IMR-90 (cell line): ENCODE measurements at regions not wholly inside any gene's neighbourhood (a gene's known extent, or its start where the extent isn't known, plus 50 kb on each side); places are given as distances from the start of the nearest gene placed in this dataset.

Experiments
- ATAC-seq: fragments of 200-7000 bp; cut with Tn5 transposase; 2 replicates; pipeline ENCODE4 v1.9.1; 2020; ENCODE audit warnings: low read depth, mild to moderate bottlenecking, moderate library complexity
- BruUV-seq: library from RNA; stranded (reverse); fragments of 400-500 nt; replicated peaks from 2 replicates; lab custom pipeline; 2021; lab: Mats Ljungman, UMichigan
- CTCF ChIA-PET: fragments of 300-600 bp; formaldehyde crosslinking; extraction: SDS; loops from one replicate; lab custom pipeline; 2021; ENCODE audit warnings: antibody characterized with exemption; lab: Yijun Ruan, JAX
- POLR2A ChIA-PET: fragments of 300-600 bp; sonication (Branson Sonifier 250); formaldehyde crosslinking; loops from one replicate; lab custom pipeline; 2022; ENCODE audit warnings: antibody characterized with exemption; ENCODE audit not compliant: unreplicated experiment; lab: Charles Lee
- DNase-seq: peaks from one replicate; pipeline ENCODE4 v3.0.0; 2013
- H2AFZ ChIP-seq: replicated peaks from 2 replicates; pipeline ENCODE3; 2013; ENCODE audit warnings: low read length, mild to moderate bottlenecking; ENCODE audit not compliant: poor library complexity
- H2AK5ac ChIP-seq: 2 replicates; pipeline ENCODE4 v1.6.1; 2013; ENCODE audit warnings: low read depth, low read length, inconsistent platforms
- H2AK9ac ChIP-seq: replicated peaks from 2 replicates; pipeline ENCODE3; 2013; ENCODE audit warnings: mild to moderate bottlenecking, low read depth, low read length, moderate library complexity; ENCODE audit not compliant: poor library complexity
- H2BK120ac ChIP-seq: 2 replicates; pipeline ENCODE4 v1.6.1; 2013; ENCODE audit warnings: low read depth, low read length, inconsistent platforms
- H2BK15ac ChIP-seq: 3 replicates; pipeline ENCODE4 v1.6.1; 2013; ENCODE audit warnings: low read depth, low read length, inconsistent platforms
- H2BK20ac ChIP-seq: 2 replicates; pipeline ENCODE4 v1.6.1; 2013; ENCODE audit warnings: low read depth, mild to moderate bottlenecking, inconsistent platforms, low read length, moderate library complexity
- H2BK5ac ChIP-seq: 2 replicates; pipeline ENCODE4 v1.6.1; 2013; ENCODE audit warnings: mild to moderate bottlenecking, low read depth, low read length, inconsistent platforms; ENCODE audit not compliant: poor library complexity, severe bottlenecking
- H3K14ac ChIP-seq: replicated peaks from 2 replicates; pipeline ENCODE4 v1.6.1; 2013; ENCODE audit warnings: low read depth, low read length, inconsistent platforms
- H3K18ac ChIP-seq: 2 replicates; pipeline ENCODE4 v1.6.1; 2013; ENCODE audit warnings: low read depth, low read length, control low read depth
- H3K23ac ChIP-seq: 2 replicates; pipeline ENCODE4 v1.6.1; 2013; ENCODE audit warnings: low read depth, low read length, inconsistent platforms
- H3K27ac ChIP-seq: 2 replicates; pipeline ENCODE4 v1.5.1; 2013; ENCODE audit warnings: mild to moderate bottlenecking, control low read depth, low read length; ENCODE audit not compliant: insufficient read depth
- H3K27me3 ChIP-seq: 2 replicates; pipeline ENCODE4 v1.6.1; 2013; ENCODE audit warnings: low read length; ENCODE audit not compliant: control insufficient read depth, insufficient read depth
- H3K36me3 ChIP-seq: 2 replicates; pipeline ENCODE4 v1.6.1; 2013; ENCODE audit warnings: low read length, mixed read lengths; ENCODE audit not compliant: control insufficient read depth, insufficient read depth
- H3K4ac ChIP-seq: 2 replicates; pipeline ENCODE4 v1.6.1; 2013; ENCODE audit warnings: low read depth, low read length, inconsistent platforms
- H3K4me1 ChIP-seq: 2 replicates; pipeline ENCODE4 v1.6.1; 2013; ENCODE audit warnings: low read length, mixed read lengths; ENCODE audit not compliant: control insufficient read depth, insufficient read depth
- H3K4me2 ChIP-seq: 2 replicates; pipeline ENCODE4 v1.6.1; 2013; ENCODE audit warnings: low read depth, mild to moderate bottlenecking, control low read depth, low read length, moderate library complexity
- H3K4me3 ChIP-seq: 2 replicates; pipeline ENCODE4 v1.5.1; 2013; ENCODE audit warnings: low read depth, mild to moderate bottlenecking, control low read depth, low read length, moderate library complexity; ENCODE audit not compliant: insufficient read depth
- H3K56ac ChIP-seq: 2 replicates; pipeline ENCODE4 v1.6.1; 2013; ENCODE audit warnings: low read length, inconsistent platforms; ENCODE audit not compliant: insufficient read depth; ENCODE audit errors: extremely low read depth
- H3K79me1 ChIP-seq, 2 experiments: 2 replicates each; pipeline ENCODE4 v1.6.1; 2013; ENCODE audit warnings: low read length in 2 of 2, inconsistent platforms in 1 of 2, low read depth in 1 of 2
- H3K9ac ChIP-seq: 2 replicates; pipeline ENCODE4 v1.6.1; 2013; ENCODE audit warnings: low read depth, low read length, control low read depth
- H3K9me1 ChIP-seq: 2 replicates; pipeline ENCODE4 v1.6.1; 2013; ENCODE audit warnings: low read length, inconsistent platforms; ENCODE audit not compliant: insufficient read depth
- H3K9me3 ChIP-seq: 2 replicates; pipeline ENCODE4 v1.6.1; 2013; ENCODE audit warnings: low read length; ENCODE audit not compliant: control insufficient read depth, insufficient read depth
- H4K20me1 ChIP-seq: 2 replicates; pipeline ENCODE4 v1.6.1; 2013; ENCODE audit warnings: low read length, inconsistent platforms; ENCODE audit not compliant: insufficient read depth
- H4K5ac ChIP-seq: 2 replicates; pipeline ENCODE4 v1.6.1; 2013; ENCODE audit warnings: mild to moderate bottlenecking, low read depth, low read length, control low read depth
- H4K8ac ChIP-seq, 2 experiments: 2 replicates each; pipeline ENCODE4 v1.6.1; 2013; ENCODE audit warnings: low read depth in 2 of 2, low read length in 2 of 2, control low read depth in 1 of 2, inconsistent platforms in 1 of 2
- H4K91ac ChIP-seq: 2 replicates; pipeline ENCODE4 v1.6.1; 2013; ENCODE audit warnings: low read depth, low read length, inconsistent platforms; ENCODE audit not compliant: insufficient read depth
- BHLHE40 ChIP-seq: fragments of 150-350 bp; IDR thresholded peaks from 2 replicates; pipeline ENCODE4 v1.6.1; 2016; ENCODE audit warnings: mild to moderate bottlenecking, low read depth, low read length
- CHD1 ChIP-seq: IDR thresholded peaks from 2 replicates; pipeline ENCODE4 v1.6.1; 2012; ENCODE audit warnings: low read depth, low read length, improper control_type of control experiment
- CTCF ChIP-seq: conservative IDR thresholded peaks from 2 replicates; pipeline ENCODE4 v1.5.1; 2012; ENCODE audit warnings: mild to moderate bottlenecking, low read depth, low read length, improper control_type of control experiment
- FOS ChIP-seq: fragments of 150-350 bp; IDR thresholded peaks from 2 replicates; pipeline ENCODE4 v1.6.1; 2016; ENCODE audit warnings: low read depth, low read length
- MAZ ChIP-seq: IDR thresholded peaks from 2 replicates; pipeline ENCODE4 v1.6.1; 2012; ENCODE audit warnings: low read depth, mild to moderate bottlenecking, low read length, improper control_type of control experiment, moderate library complexity, borderline replicate concordance
- MXI1 ChIP-seq: IDR thresholded peaks from 2 replicates; pipeline ENCODE4 v1.6.1; 2012; ENCODE audit warnings: low read depth, mild to moderate bottlenecking, low read length, moderate library complexity, borderline replicate concordance
- NFE2L2 ChIP-seq: fragments of 150-350 bp; IDR thresholded peaks from 2 replicates; pipeline ENCODE4 v1.6.1; 2016; ENCODE audit warnings: low read depth, mild to moderate bottlenecking, low read length
- POLR2A ChIP-seq: IDR thresholded peaks from 2 replicates; pipeline ENCODE4 v1.6.1; 2012; ENCODE audit warnings: mild to moderate bottlenecking, low read depth, low read length
- RAD21 ChIP-seq: IDR thresholded peaks from 2 replicates; pipeline ENCODE4 v1.6.1; 2012; ENCODE audit warnings: low read length, improper control_type of control experiment
- RCOR1 ChIP-seq: IDR thresholded peaks from 2 replicates; pipeline ENCODE4 v1.6.1; 2012; ENCODE audit warnings: mild to moderate bottlenecking, low read length, improper control_type of control experiment; ENCODE audit not compliant: insufficient replicate concordance
- SMC3 ChIP-seq: fragments of 150-350 bp; IDR thresholded peaks from 2 replicates; pipeline ENCODE4 v1.6.1; 2016; ENCODE audit warnings: low read depth, mild to moderate bottlenecking, antibody characterized with exemption, low read length, moderate library complexity
- WGBS, 2 experiments: methylation state at CpG; one replicate each; pipeline versions ENCODE4 v1.1.5 to v1.1.7; 2013; ENCODE audit warnings: missing lambda C conversion rate in 2 of 2; ENCODE audit not compliant: insufficient read length in 1 of 2; ENCODE audit errors: extremely low coverage in 2 of 2; 5-methylcytosine and 5-hydroxymethylcytosine counted together
- dilution Hi-C: fragments of 300-500 bp; cut with HindIII; formaldehyde crosslinking; loops from one replicate; pipeline ENCODE4 v1.14.3; 2018; ENCODE audit warnings: low sequenced_read_pairs; ENCODE audit not compliant: unreplicated experiment
- in situ Hi-C: fragments of 300-500 bp; cut with MboI; formaldehyde crosslinking; loops from 3 replicates; pipeline ENCODE4 v1.14.3; 2019; ENCODE audit warnings: low sequenced_read_pairs, inconsistent platforms, mixed read lengths
- intact Hi-C: fragments of 100-400 bp; cut with micrococcal nuclease; formaldehyde crosslinking; loops from 2 replicates; pipeline ENCODE4 v1.10.0; 2022
- TF ChIP-seq, protein P1 (sequence below): fragments of 150-350 bp; IDR thresholded peaks from 2 replicates; pipeline ENCODE4 v1.6.1; 2016; ENCODE audit warnings: low read depth, mild to moderate bottlenecking, low read length, moderate library complexity, borderline replicate concordance
- TF ChIP-seq, protein P2 (sequence below): fragments of 150-350 bp; IDR thresholded peaks from 2 replicates; pipeline ENCODE4 v1.6.1; 2017; ENCODE audit warnings: mild to moderate bottlenecking, antibody characterized with exemption, low read length, low read depth

DNA sequence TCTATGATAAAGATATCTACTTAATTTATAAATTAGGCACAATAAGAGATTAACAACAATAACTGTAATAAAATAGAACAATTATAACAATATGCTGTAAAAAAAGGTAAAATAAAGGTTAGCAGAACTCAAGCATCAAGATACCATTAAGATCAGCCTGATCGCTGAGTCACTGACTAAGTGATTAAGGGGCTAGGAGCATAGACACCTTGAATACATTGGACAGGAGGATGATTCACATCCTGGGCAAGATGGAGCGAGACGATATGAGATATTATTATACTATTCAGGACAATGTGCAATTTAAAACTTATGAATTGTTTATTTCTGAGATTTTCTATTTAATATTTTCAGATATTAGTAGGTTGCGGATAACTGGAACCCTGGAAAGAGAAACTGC is 1277.8 kb upstream of the ZEB2 start:
- no peak overlapping the region for H2BK120ac ChIP-seq
- H3K4me3 ChIP-seq = no peak overlapping the region
- H2BK15ac ChIP-seq = no peak overlapping the region
- POLR2A ChIA-PET = no interaction called here
- dilution Hi-C loops (no loop called here), intact Hi-C loops (no loop called here), in situ Hi-C loops (no loop called here)
- DNase-seq = no peak
- no peak overlapping the region for H2BK20ac ChIP-seq
- no peak overlapping the region for H3K18ac ChIP-seq
- no peaks in the 10 kb centered on the region for H4K20me1 ChIP-seq
- H4K8ac ChIP-seq = no peak overlapping the region
- H3K23ac ChIP-seq = no peak overlapping the region
- no peaks in the 10 kb centered on the region for H3K9me1 ChIP-seq
- TF ChIP-seq MAZ (no peak), RAD21 (no peak), SMC3 (no peak), NFE2L2 (no peak), FOS (no peak), POLR2A (no peak), CHD1 (no peak), BHLHE40 (no peak), CTCF (no peak), RCOR1 (no peak), MXI1 (no peak)
- TF ChIP-seq, protein P1, sequence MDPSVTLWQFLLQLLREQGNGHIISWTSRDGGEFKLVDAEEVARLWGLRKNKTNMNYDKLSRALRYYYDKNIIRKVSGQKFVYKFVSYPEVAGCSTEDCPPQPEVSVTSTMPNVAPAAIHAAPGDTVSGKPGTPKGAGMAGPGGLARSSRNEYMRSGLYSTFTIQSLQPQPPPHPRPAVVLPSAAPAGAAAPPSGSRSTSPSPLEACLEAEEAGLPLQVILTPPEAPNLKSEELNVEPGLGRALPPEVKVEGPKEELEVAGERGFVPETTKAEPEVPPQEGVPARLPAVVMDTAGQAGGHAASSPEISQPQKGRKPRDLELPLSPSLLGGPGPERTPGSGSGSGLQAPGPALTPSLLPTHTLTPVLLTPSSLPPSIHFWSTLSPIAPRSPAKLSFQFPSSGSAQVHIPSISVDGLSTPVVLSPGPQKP = no peak
- TF ChIP-seq, protein P2, sequence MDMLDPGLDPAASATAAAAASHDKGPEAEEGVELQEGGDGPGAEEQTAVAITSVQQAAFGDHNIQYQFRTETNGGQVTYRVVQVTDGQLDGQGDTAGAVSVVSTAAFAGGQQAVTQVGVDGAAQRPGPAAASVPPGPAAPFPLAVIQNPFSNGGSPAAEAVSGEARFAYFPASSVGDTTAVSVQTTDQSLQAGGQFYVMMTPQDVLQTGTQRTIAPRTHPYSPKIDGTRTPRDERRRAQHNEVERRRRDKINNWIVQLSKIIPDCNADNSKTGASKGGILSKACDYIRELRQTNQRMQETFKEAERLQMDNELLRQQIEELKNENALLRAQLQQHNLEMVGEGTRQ = no peak
- no peaks in the 10 kb centered on the region for H3K4me1 ChIP-seq
- no peak for ATAC-seq
- H3K36me3 ChIP-seq = no peaks in the 10 kb centered on the region
- no peak overlapping the region for H2BK5ac ChIP-seq
- H2AK9ac ChIP-seq = no peak overlapping the region
- CTCF ChIA-PET = no interaction called here
- no TSS peak for BruUV-seq
- no peak overlapping the region for H2AK5ac ChIP-seq
- H3K27me3 ChIP-seq = no peaks in the 10 kb centered on the region
- H3K4me2 ChIP-seq = no peak overlapping the region
- no peak overlapping the region for H4K5ac ChIP-seq
- WGBS, 2 experiments = no CpG with 5 or more reads among the region's 4 CpGs
- H4K91ac ChIP-seq = no peak overlapping the region
- H3K9ac ChIP-seq = no peak overlapping the region
- no peak overlapping the region; the same call in 1 of the 2 replicates for H3K14ac ChIP-seq
- H3K79me1 ChIP-seq = no peaks in the 10 kb centered on the region
- no peaks in the 10 kb centered on the region for H3K9me3 ChIP-seq
- H2AFZ ChIP-seq = no peak overlapping the region
- H3K4ac ChIP-seq = no peak overlapping the region
- no peak overlapping the region for H3K27ac ChIP-seq
- H3K56ac ChIP-seq = no peak overlapping the region
